OCI-LY3 (cell line): ENCODE measurements at regions not wholly inside any gene's neighbourhood (a gene's known extent, or its start where the extent isn't known, plus 50 kb on each side); places are given as distances from the start of the nearest gene placed in this dataset.

Source experiments
- CTCF ChIP-seq: fragments of 200-600, 300-600 bp; sonication (generic); IDR thresholded peaks from 2 replicates; pipeline ENCODE4 v1.5.1; 2014; ENCODE audit warnings: antibody characterized with exemption, low read length, low read depth
- EZH2phosphoT487 ChIP-seq: fragments of 200-600 bp; shearing (Covaris generic); IDR thresholded peaks from 2 replicates; pipeline ENCODE4 v1.6.1; 2018; ENCODE audit warnings: antibody characterized with exemption, mixed run types, low read depth

- TF ChIP-seq CTCF (no peak), EZH2phosphoT487 (no peak)
Observed at GRCh38 chr7:19417231-19417630, 272.0 kb upstream of the FERD3L start.
